ENCODE measurements at regions not wholly inside any gene's neighbourhood (a gene's known extent, or its start where the extent isn't known, plus 50 kb on each side); places are given as distances from the start of the nearest gene placed in this dataset.

DNA sequence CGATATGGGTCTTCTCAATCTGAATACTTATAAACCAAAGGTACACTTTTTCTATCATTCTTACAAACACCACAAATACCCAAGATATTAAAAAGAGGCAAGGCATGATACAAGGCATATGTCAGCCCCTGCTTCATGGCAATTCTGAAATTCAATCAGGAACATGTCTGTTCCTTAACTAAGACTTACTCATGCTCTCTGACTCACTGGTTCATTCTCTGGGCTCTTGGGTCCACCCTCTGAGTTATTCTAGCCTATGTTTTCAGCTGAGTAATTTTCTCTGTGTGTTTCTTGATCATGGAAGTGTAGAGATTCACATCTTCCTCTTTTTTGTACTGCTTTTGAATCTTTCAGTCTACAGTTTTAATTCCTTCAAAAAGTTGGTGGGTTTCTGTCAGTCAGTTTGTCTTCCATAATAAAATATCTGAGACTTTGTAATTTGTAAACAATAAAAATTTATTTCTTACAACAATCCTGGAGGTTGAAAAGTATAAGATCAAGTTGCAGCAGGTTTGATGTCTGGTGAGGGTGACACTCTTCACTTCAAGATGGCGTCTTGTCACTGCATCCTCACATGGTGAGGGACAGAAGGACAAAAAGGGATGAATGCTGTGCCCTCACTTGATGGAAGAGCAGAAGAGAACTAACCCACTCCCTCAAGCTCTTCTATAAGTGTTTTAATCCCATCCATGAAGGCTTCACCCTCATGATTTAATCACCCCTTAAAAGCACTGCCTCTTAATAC is 211.7 kb downstream of the FAM76B start:
- H3K18ac ChIP-seq (ENCODE audit: low read depth, low read length), result peak overlapping the region; percentile 66; the same call in 1 of the 2 replicates
- H3K4ac ChIP-seq (ENCODE audit: low read depth, low read length), result peak overlapping the region; percentile 67; the same call in 1 of the 2 replicates
- H2AFZ ChIP-seq (replicated peaks; ENCODE audit: low read length, poor library complexity), result peak overlapping the region; percentile 79
- WGBS, 2 experiments (ENCODE audit: extremely low coverage in 2 of 2, insufficient read length in 1 of 2), result no CpG with 5 or more reads among the region's 2 CpGs
- no peak overlapping the region for H3K27ac ChIP-seq (ENCODE audit: insufficient read depth, low read length)
- H3K23ac ChIP-seq (ENCODE audit: low read depth, low read length), result no peak overlapping the region
- H3K4me3 ChIP-seq (ENCODE audit: insufficient read depth, low read depth, low read length), result no peak overlapping the region
- H3K36me3 ChIP-seq (ENCODE audit: control insufficient read depth, insufficient read depth, low read length), result no peaks in the 10 kb centered on the region
- H2AK5ac ChIP-seq (ENCODE audit: low read depth, low read length), result peak overlapping the region; percentile 93
- no peak overlapping the region for H3K4me2 ChIP-seq (ENCODE audit: low read depth, low read length)
- dilution Hi-C loops (cut with HindIII; ENCODE audit: low sequenced_read_pairs, unreplicated experiment), result no loop called here
- peak overlapping the region; percentile 67; the same call in 1 of the 2 replicates for H3K14ac ChIP-seq (replicated peaks; ENCODE audit: low read depth, low read length)
- intact Hi-C loops (cut with micrococcal nuclease), result no loop called here
- H3K9me1 ChIP-seq (ENCODE audit: insufficient read depth, low read length), result no peaks in the 10 kb centered on the region
- no peaks in the 10 kb centered on the region for H4K20me1 ChIP-seq (ENCODE audit: insufficient read depth, low read length)
- peak overlapping the region; percentile 79; the same call in 1 of the 2 replicates for H4K91ac ChIP-seq (ENCODE audit: insufficient read depth, low read depth, low read length)
- H4K8ac ChIP-seq (ENCODE audit: low read depth in 2 of 2, low read length in 2 of 2), result peak overlapping the region; percentile 32 to 77; a peak in 1 of 4 replicates
- H2AK9ac ChIP-seq (replicated peaks; ENCODE audit: low read depth, low read length, poor library complexity), result no peak overlapping the region
- no peak for TF ChIP-seq SMC3 (IDR thresholded peaks at IDR 0.05; ENCODE audit: low read depth, low read length)
- peak; percentile 48; the same call in 1 of the 2 replicates for TF ChIP-seq FOS (IDR thresholded peaks at IDR 0.05; ENCODE audit: low read depth, low read length)
- peak overlapping the region; percentile 78 for H2BK120ac ChIP-seq (ENCODE audit: low read depth, low read length)
- no peaks in the 10 kb centered on the region; the same call in 1 of the 2 replicates for H3K4me1 ChIP-seq (ENCODE audit: control insufficient read depth, insufficient read depth, low read length)
- H3K9ac ChIP-seq (ENCODE audit: low read depth, low read length), result no peak overlapping the region
- in situ Hi-C loops (cut with MboI; ENCODE audit: low sequenced_read_pairs), result no loop called here
- H2BK5ac ChIP-seq (ENCODE audit: low read depth, low read length, poor library complexity, severe bottlenecking), result peak overlapping the region; percentile 50
- no peaks in the 10 kb centered on the region for H3K79me1 ChIP-seq (ENCODE audit: low read depth in 1 of 2, low read length in 2 of 2)
- CTCF ChIA-PET, result no interaction called here
- BruUV-seq (replicated peaks), result no TSS peak
- ATAC-seq (ENCODE audit: low read depth), result peak; percentile 95
- H3K9me3 ChIP-seq (ENCODE audit: control insufficient read depth, insufficient read depth, low read length), result no peaks in the 10 kb centered on the region
- H3K27me3 ChIP-seq (ENCODE audit: control insufficient read depth, insufficient read depth, low read length), result no peaks in the 10 kb centered on the region
- peak overlapping the region; percentile 88; the same call in 2 of the 3 replicates for H2BK15ac ChIP-seq (ENCODE audit: low read depth, low read length)
- peak overlapping the region; percentile 33; the same call in 1 of the 2 replicates for H2BK20ac ChIP-seq (ENCODE audit: low read depth, low read length)
- H3K56ac ChIP-seq (ENCODE audit: extremely low read depth, insufficient read depth, low read length), result no peak overlapping the region
- POLR2A ChIA-PET (ENCODE audit: unreplicated experiment), result no interaction called here
- DNase-seq, result peak; percentile 83
- H4K5ac ChIP-seq (ENCODE audit: low read depth, low read length), result no peak overlapping the region; the same call in 1 of the 2 replicates

All from IMR-90 (cell line).